Activated naive CD8-positive, alpha-beta T cell treated with anti-CD3 and anti-CD28 coated beads for 36 hours (primary cell): ENCODE measurements at regions not wholly inside any gene's neighbourhood (a gene's known extent, or its start where the extent isn't known, plus 50 kb on each side); places are given as distances from the start of the nearest gene placed in this dataset.

ENCODE experiments used
- DNase-seq: peaks from one replicate; pipeline ENCODE4 v3.0.0; 2021
- H3K27ac Mint-ChIP-seq: one replicate; pipeline ENCODE4 v1.8.0; 2022; ENCODE audit warnings: mild to moderate bottlenecking, moderate library complexity, mixed read lengths
- H3K27me3 Mint-ChIP-seq: one replicate; pipeline ENCODE4 v1.8.0; 2022; ENCODE audit warnings: mild to moderate bottlenecking, mixed read lengths
- H3K36me3 Mint-ChIP-seq: one replicate; pipeline ENCODE4 v1.8.0; 2021; ENCODE audit warnings: mild to moderate bottlenecking, mixed read lengths
- H3K4me1 Mint-ChIP-seq: one replicate; pipeline ENCODE4 v1.8.0; 2021; ENCODE audit warnings: mixed read lengths
- H3K4me3 Mint-ChIP-seq: one replicate; pipeline ENCODE4 v1.8.0; 2022; ENCODE audit warnings: mild to moderate bottlenecking, moderate library complexity, mixed read lengths
- H3K9me3 Mint-ChIP-seq: one replicate; pipeline ENCODE4 v1.8.0; 2022; ENCODE audit warnings: mixed read lengths

GRCh38 chr1:164186881-164187280 is 372.1 kb upstream of the PBX1 start:
- no peak overlapping the region for H3K4me3 Mint-ChIP-seq
- peaks cover 9% of the 10 kb centered on the region for H3K9me3 Mint-ChIP-seq
- H3K27ac Mint-ChIP-seq: no peak overlapping the region
- H3K36me3 Mint-ChIP-seq: no peaks in the 10 kb centered on the region
- no peaks in the 10 kb centered on the region for H3K4me1 Mint-ChIP-seq
- no peaks in the 10 kb centered on the region for H3K27me3 Mint-ChIP-seq
- no peak for DNase-seq

DNA sequence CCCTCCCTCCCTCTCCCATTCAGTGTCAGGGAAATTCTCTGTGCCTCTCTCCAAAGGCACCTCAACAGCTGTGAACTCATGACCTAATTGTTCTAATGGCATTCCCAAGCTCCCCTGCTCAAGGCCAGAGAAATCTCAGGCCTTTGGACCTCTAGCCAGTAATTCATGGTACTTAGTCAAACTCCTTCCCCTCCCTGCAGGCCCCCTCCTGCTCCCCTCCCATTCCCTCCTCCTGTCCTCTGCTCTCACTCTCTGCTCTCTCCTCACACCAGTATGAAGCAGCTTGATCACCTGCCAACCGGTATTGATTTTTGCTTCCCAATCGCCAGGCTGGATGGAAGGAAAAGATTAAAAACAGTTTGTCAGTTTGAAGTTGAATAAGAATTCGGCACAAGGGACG is 370.5 kb upstream of the PBX1 start:
- H3K9me3 Mint-ChIP-seq: peaks cover 10% of the 10 kb centered on the region
- no peak overlapping the region for H3K27ac Mint-ChIP-seq
- H3K4me3 Mint-ChIP-seq: no peak overlapping the region
- H3K4me1 Mint-ChIP-seq: no peaks in the 10 kb centered on the region
- DNase-seq: no peak
- H3K36me3 Mint-ChIP-seq: no peaks in the 10 kb centered on the region
- H3K27me3 Mint-ChIP-seq: no peaks in the 10 kb centered on the region

- Mint-ChIP-seq H3K36me3 (no peaks in the 10 kb centered on the region), H3K27ac (no peak overlapping the region), H3K9me3 (peaks cover 7% of the 10 kb centered on the region), H3K4me1 (no peaks in the 10 kb centered on the region), H3K27me3 (no peaks in the 10 kb centered on the region), H3K4me3 (no peak overlapping the region)
- DNase-seq: no peak
Observed at GRCh38 chr1:164191191-164191590, 367.8 kb upstream of the PBX1 start.

DNA sequence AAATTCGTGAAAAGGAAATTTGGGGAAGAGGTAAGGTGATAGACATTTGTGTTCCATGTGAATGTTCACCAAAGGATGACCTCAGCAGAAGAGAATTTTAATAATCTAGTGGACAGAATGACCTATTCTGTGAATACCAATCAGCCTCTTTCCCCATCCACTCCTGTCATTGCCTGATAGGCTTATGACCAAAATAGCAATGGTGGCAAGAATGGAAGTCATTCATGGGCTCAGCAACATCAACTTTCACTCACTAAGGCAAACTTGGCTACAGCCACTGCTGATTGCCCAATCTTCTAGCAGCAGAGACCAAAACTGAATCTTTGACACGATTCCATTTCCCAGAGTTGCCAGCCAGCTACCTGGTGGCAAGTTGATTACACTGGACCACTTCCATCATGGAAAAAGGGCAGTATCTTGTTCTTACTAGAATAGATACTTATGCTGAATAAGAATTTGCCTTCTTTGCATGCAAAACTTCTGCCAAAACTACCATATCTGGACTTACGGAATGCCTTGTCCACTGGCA is 348.7 kb upstream of the PBX1 start:
- no peaks in the 10 kb centered on the region for H3K9me3 Mint-ChIP-seq
- H3K4me3 Mint-ChIP-seq: no peak overlapping the region
- DNase-seq: no peak
- H3K27me3 Mint-ChIP-seq: no peaks in the 10 kb centered on the region
- no peaks in the 10 kb centered on the region for H3K36me3 Mint-ChIP-seq
- no peaks in the 10 kb centered on the region for H3K4me1 Mint-ChIP-seq
- H3K27ac Mint-ChIP-seq: no peak overlapping the region

- Mint-ChIP-seq H3K4me1 (no peaks in the 10 kb centered on the region), H3K4me3 (no peak overlapping the region), H3K9me3 (peaks cover 8% of the 10 kb centered on the region), H3K36me3 (no peaks in the 10 kb centered on the region), H3K27ac (no peak overlapping the region), H3K27me3 (no peaks in the 10 kb centered on the region)
- no peak for DNase-seq
Observed at GRCh38 chr1:164223378-164223777, 335.6 kb upstream of the PBX1 start.

DNA sequence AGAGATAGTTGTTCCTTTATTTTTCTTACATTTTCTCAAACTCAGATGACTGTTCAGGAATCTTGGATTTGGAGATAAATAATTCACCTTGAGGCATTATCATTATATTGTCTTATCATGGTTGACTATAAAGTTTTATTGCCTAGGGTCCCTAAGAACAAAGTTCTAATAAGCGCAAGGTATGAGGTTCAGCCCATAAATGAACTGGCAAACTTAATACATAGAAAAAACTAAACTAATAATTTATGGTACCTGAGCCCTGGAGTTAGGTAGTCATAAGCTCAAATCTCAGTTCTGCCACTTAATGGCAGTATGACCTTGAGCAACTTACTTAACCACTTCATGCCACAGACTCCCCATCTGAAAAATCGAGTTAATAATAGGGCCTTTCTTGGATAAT is 334.0 kb upstream of the PBX1 start:
- H3K4me1 Mint-ChIP-seq: no peaks in the 10 kb centered on the region
- H3K9me3 Mint-ChIP-seq: peaks cover 6% of the 10 kb centered on the region
- H3K27me3 Mint-ChIP-seq: no peaks in the 10 kb centered on the region
- H3K36me3 Mint-ChIP-seq: no peaks in the 10 kb centered on the region
- H3K4me3 Mint-ChIP-seq: no peak overlapping the region
- no peak overlapping the region for H3K27ac Mint-ChIP-seq
- DNase-seq: no peak

- peaks cover 6% of the 10 kb centered on the region for H3K9me3 Mint-ChIP-seq
Observed at GRCh38 chr1:164226977-164227376, 332.0 kb upstream of the PBX1 start.

GRCh38 chr1:164228928-164229327 is 330.1 kb upstream of the PBX1 start:
- Mint-ChIP-seq H3K4me3 (no peak overlapping the region), H3K36me3 (no peaks in the 10 kb centered on the region), H3K4me1 (no peaks in the 10 kb centered on the region), H3K27ac (no peak overlapping the region), H3K27me3 (no peaks in the 10 kb centered on the region), H3K9me3 (peaks cover 2% of the 10 kb centered on the region)
- no peak for DNase-seq

More at GRCh38 chr1:164226977-164227376, 332.0 kb upstream of the PBX1 start:
- no peaks in the 10 kb centered on the region for H3K4me1 Mint-ChIP-seq
- H3K27ac Mint-ChIP-seq: no peak overlapping the region
- H3K27me3 Mint-ChIP-seq: no peaks in the 10 kb centered on the region
- H3K36me3 Mint-ChIP-seq: no peaks in the 10 kb centered on the region
- DNase-seq: no peak
- no peak overlapping the region for H3K4me3 Mint-ChIP-seq

DNA sequence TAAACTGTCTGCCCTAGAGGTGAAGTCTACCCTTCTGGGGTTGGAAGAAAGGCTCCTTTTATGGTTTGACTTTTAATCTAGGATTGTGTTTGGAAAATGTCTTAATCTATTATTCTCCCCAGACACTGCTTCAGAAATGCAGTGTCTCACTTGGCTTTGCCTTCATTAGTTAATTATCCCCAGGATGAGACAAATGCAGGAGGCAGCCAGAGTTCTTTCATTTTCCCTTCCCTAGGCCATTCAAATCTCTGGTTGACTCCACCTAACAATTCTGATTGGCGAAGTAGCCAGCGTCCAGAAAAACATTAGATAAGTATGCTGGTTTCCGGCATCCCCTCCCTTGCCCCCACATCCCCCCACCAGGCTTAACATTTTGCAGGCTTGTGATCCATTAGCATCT is 325.8 kb upstream of the PBX1 start:
- Mint-ChIP-seq H3K4me1 (no peaks in the 10 kb centered on the region), H3K27ac (no peak overlapping the region), H3K4me3 (no peak overlapping the region), H3K9me3 (no peaks in the 10 kb centered on the region), H3K36me3 (no peaks in the 10 kb centered on the region), H3K27me3 (no peaks in the 10 kb centered on the region)
- DNase-seq: no peak

GRCh38 chr1:164240081-164240480 is 318.9 kb upstream of the PBX1 start:
- no peak overlapping the region for H3K4me3 Mint-ChIP-seq
- peaks cover 3% of the 10 kb centered on the region for H3K9me3 Mint-ChIP-seq
- DNase-seq: no peak
- H3K36me3 Mint-ChIP-seq: no peaks in the 10 kb centered on the region
- no peak overlapping the region for H3K27ac Mint-ChIP-seq
- no peaks in the 10 kb centered on the region for H3K27me3 Mint-ChIP-seq
- no peaks in the 10 kb centered on the region for H3K4me1 Mint-ChIP-seq

GRCh38 chr1:164250365-164250764 is 308.6 kb upstream of the PBX1 start:
- DNase-seq: no peak
- Mint-ChIP-seq H3K9me3 (peaks cover 13% of the 10 kb centered on the region), H3K4me3 (no peak overlapping the region), H3K4me1 (no peaks in the 10 kb centered on the region), H3K36me3 (no peaks in the 10 kb centered on the region), H3K27me3 (no peaks in the 10 kb centered on the region), H3K27ac (no peak overlapping the region)

- peaks cover 12% of the 10 kb centered on the region for H3K9me3 Mint-ChIP-seq
- no peaks in the 10 kb centered on the region for H3K4me1 Mint-ChIP-seq
- no peaks in the 10 kb centered on the region for H3K36me3 Mint-ChIP-seq
- H3K27me3 Mint-ChIP-seq: no peaks in the 10 kb centered on the region
- DNase-seq: no peak
- H3K4me3 Mint-ChIP-seq: no peak overlapping the region
- H3K27ac Mint-ChIP-seq: no peak overlapping the region
Observed at GRCh38 chr1:164256456-164256855, 302.5 kb upstream of the PBX1 start.

- no peaks in the 10 kb centered on the region for H3K27me3 Mint-ChIP-seq
- DNase-seq: no peak
- H3K4me1 Mint-ChIP-seq: no peaks in the 10 kb centered on the region
- peaks cover 3% of the 10 kb centered on the region for H3K9me3 Mint-ChIP-seq
- no peaks in the 10 kb centered on the region for H3K36me3 Mint-ChIP-seq
- no peak overlapping the region for H3K4me3 Mint-ChIP-seq
- H3K27ac Mint-ChIP-seq: no peak overlapping the region
Observed at GRCh38 chr1:164261691-164262240, 297.2 kb upstream of the PBX1 start.

DNA sequence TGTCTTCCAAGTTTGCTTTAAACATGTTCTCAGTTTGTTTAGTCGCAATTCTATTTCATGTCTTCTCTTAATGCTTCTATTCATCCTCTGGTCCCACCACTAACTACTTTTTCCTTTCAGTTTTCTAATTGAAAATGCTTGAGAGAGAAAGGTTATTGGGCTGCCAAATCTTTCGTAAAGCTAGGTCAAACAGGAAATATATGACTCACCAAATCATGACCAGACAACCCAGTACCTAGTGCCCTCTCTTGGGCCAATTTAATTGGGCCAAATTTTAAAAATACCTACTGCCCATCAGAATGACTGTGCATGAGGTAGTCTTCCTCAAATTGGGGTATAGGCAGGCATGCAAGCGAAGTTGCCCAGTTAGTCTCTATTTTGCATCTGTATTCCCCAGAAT is 295.4 kb upstream of the PBX1 start:
- Mint-ChIP-seq H3K27ac (no peak overlapping the region), H3K4me3 (no peak overlapping the region), H3K27me3 (no peaks in the 10 kb centered on the region), H3K36me3 (no peaks in the 10 kb centered on the region), H3K9me3 (peaks cover under 1% of the 10 kb centered on the region), H3K4me1 (no peaks in the 10 kb centered on the region)
- DNase-seq: no peak

GRCh38 chr1:164265232-164265631 is 293.8 kb upstream of the PBX1 start:
- H3K4me3 Mint-ChIP-seq: no peak overlapping the region

DNA sequence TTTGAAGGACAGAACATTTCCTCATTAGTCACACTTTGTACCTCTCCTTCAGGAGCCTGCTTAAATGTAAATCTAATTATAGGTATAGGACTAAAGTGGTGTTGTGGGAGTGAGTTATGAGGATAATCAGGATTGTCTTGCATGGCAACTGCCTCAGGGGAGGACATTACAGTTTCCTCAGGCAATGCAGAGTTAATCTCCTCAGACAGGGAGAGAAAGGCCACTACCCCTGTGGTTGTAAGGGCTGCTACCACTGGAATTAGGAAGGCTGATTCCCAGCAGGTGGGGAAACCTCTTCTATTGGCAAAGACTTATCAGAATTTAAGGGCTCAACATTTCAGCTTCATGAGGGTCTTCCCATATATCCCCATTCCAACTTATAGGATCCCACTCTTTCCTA is 286.8 kb upstream of the PBX1 start:
- Mint-ChIP-seq H3K9me3 (peaks cover 9% of the 10 kb centered on the region), H3K4me1 (no peaks in the 10 kb centered on the region), H3K4me3 (no peak overlapping the region), H3K36me3 (peaks cover 2% of the 10 kb centered on the region), H3K27ac (no peak overlapping the region), H3K27me3 (no peaks in the 10 kb centered on the region)
- no peak for DNase-seq

More at GRCh38 chr1:164265232-164265631, 293.8 kb upstream of the PBX1 start:
- Mint-ChIP-seq H3K27me3 (no peaks in the 10 kb centered on the region), H3K27ac (no peak overlapping the region), H3K9me3 (no peaks in the 10 kb centered on the region), H3K36me3 (no peaks in the 10 kb centered on the region), H3K4me1 (no peaks in the 10 kb centered on the region)
- DNase-seq: no peak
